Testis (tissue), 2 donors: ENCODE measurements at regions not wholly inside any gene's neighbourhood (a gene's known extent, or its start where the extent isn't known, plus 50 kb on each side); places are given as distances from the start of the nearest gene placed in this dataset.

Source experiments
- DNase-seq: peaks from one replicate; pipeline ENCODE4 v3.0.0-alpha.2; 2019
- H3K27ac ChIP-seq, 2 donors: fragments of 200-600 bp; sonication (generic); one replicate each; pipeline ENCODE4 v1.5.1; 2019
- H3K27me3 ChIP-seq: fragments of 200-600 bp; sonication (generic); one replicate; pipeline ENCODE4 v1.5.1; 2019
- H3K36me3 ChIP-seq: fragments of 200-600 bp; sonication (generic); one replicate; pipeline ENCODE4 v1.5.1; 2017; ENCODE audit warnings: low read depth; ENCODE audit errors: missing control alignments
- H3K4me1 ChIP-seq: fragments of 200-600 bp; sonication (generic); one replicate; pipeline ENCODE4 v1.5.1; 2019
- H3K4me3 ChIP-seq, 2 donors: fragments of 200-600 bp; sonication (generic); one replicate each; pipeline ENCODE4 v1.5.1; 2017 to 2019
- H3K9me3 ChIP-seq: fragments of 200-600 bp; sonication (generic); one replicate; pipeline ENCODE4 v1.5.1; 2017
- CTCF ChIP-seq, 3 experiments: fragments of 450-650 bp in 2 of 3; fragments of 200-600 bp in 1 of 3; sonication (generic) in 1 of 3; IDR thresholded peaks; one replicate each; pipeline ENCODE4 v1.5.1; 2016 to 2019; ENCODE audit warnings: antibody characterized with exemption in 3 of 3, mild to moderate bottlenecking in 2 of 3, moderate library complexity in 1 of 3
- POLR2A ChIP-seq: fragments of 450-650 bp; IDR thresholded peaks from one replicate; pipeline ENCODE4 v1.6.1; 2017; ENCODE audit warnings: antibody characterized with exemption, mild to moderate bottlenecking, moderate library complexity
- WGBS, 2 donors: methylation state at CpG; one replicate each; pipeline ENCODE4 v1.1.5; 2018; 5-methylcytosine and 5-hydroxymethylcytosine counted together
- intact Hi-C: fragments of 100-400 bp; cut with DNase I; formaldehyde crosslinking; loops from one replicate; pipeline ENCODE4 v1.15.1; 2023; ENCODE audit warnings: low total_unique reads

GRCh38 chr18:59041819-59042815 lies 97.6 kb upstream of the SEC11C start:
- 59 to 60% methylated on average over 10 of the region's 10 CpGs for WGBS, 2 donors
- Histone ChIP-seq H3K27me3 (no peaks in the 10 kb centered on the region), H3K4me3 (no peak overlapping the region), H3K9me3 (no peaks in the 10 kb centered on the region), H3K27ac (no peak overlapping the region), H3K36me3 (no peaks in the 10 kb centered on the region), H3K4me1 (no peaks in the 10 kb centered on the region)
- TF ChIP-seq CTCF (IDR thresholded peaks at IDR 0.05) (no peak), POLR2A (no peak)
- intact Hi-C loops = no loop called here
- no peak for DNase-seq

GRCh38 chr18:59044855-59045254 lies 94.8 kb upstream of the SEC11C start:
- intact Hi-C loops = no loop called here

GRCh38 chr18:59047321-59048047 lies 92.2 kb upstream of the SEC11C start:
- no peaks in the 10 kb centered on the region for H3K9me3 ChIP-seq
- H3K4me3 ChIP-seq = no peak overlapping the region
- intact Hi-C loops = no loop called here
- 93 to 98% methylated on average over 2 of the region's 2 CpGs for WGBS, 2 donors
- no peak overlapping the region for H3K27ac ChIP-seq
- H3K36me3 ChIP-seq = no peaks in the 10 kb centered on the region
- H3K27me3 ChIP-seq = no peaks in the 10 kb centered on the region
- no peaks in the 10 kb centered on the region for H3K4me1 ChIP-seq
- no peak for DNase-seq
- TF ChIP-seq CTCF (IDR thresholded peaks at IDR 0.05) (no peak), POLR2A (no peak)

More at GRCh38 chr18:59044855-59045254, 94.8 kb upstream of the SEC11C start:
- Histone ChIP-seq H3K4me1 (no peaks in the 10 kb centered on the region), H3K9me3 (no peaks in the 10 kb centered on the region), H3K27ac (no peak overlapping the region), H3K36me3 (no peaks in the 10 kb centered on the region), H3K4me3 (no peak overlapping the region), H3K27me3 (no peaks in the 10 kb centered on the region)
- 83 to 88% methylated on average over 6 of the region's 6 CpGs for WGBS, 2 donors
- no peak for DNase-seq
- TF ChIP-seq POLR2A = no peak
- TF ChIP-seq CTCF (IDR thresholded peaks at IDR 0.05) = no peak

- H3K4me3 ChIP-seq = no peak overlapping the region
- no peaks in the 10 kb centered on the region for H3K9me3 ChIP-seq
- WGBS, 2 donors = 88 to 89% methylated on average over 9 of the region's 9 CpGs
- TF ChIP-seq CTCF (IDR thresholded peaks at IDR 0.05) (no peak), POLR2A (no peak)
- H3K36me3 ChIP-seq = no peaks in the 10 kb centered on the region
- H3K27ac ChIP-seq = no peak overlapping the region
- H3K27me3 ChIP-seq = no peaks in the 10 kb centered on the region
- intact Hi-C loops = no loop called here
- no peak for DNase-seq
- no peaks in the 10 kb centered on the region for H3K4me1 ChIP-seq
These were observed 91.7 kb upstream of the SEC11C start for GRCh38 chr18:59048048-59048363.
